ENCODE measurements at regions not wholly inside any gene's neighbourhood (a gene's known extent, or its start where the extent isn't known, plus 50 kb on each side); places are given as distances from the start of the nearest gene placed in this dataset.

DNA sequence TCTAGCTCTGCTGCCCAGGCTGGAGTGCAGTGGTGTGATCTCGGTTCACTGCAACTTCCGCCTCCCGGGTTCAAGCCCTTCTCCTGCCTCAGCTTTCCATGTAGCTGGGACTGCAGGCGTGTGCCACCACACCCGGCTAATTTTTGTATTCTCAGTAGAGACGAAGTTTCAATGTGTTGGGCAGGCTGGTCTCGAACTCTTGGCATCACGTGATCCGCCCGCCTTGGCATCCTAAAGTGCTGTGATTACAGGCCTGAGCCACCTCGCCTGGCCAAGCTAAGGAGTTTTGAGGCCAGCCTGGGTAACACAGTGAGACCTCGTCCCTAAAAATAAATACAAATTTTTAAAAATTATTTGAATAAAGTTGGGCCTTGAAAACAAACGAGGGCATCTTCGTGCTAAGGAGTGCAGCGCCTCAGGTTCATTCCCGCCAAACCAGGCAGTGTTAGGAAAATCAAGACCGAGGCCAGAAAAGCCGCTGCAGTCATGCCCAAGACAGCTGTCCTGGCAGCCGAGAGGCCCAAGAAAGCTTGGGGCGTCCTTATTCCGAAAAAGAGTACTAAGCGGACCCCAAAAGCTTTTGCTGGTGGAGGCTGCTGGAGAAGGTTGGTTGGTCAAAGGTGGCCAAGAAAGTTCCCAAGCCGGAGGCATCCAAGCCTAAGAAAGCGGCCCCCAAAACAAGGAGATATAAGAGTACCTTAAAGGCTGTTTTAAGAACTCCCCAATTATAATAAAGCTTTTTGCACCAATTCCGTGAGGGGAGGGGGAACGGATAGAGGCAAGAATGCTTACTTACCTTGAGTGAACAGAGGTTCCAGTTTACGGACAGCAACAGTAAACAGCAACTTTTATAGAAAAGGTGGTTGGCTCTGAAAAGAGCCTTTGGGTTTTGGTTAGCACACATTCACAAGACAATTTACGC is 109.0 kb downstream of the HFE start:
- TF ChIP-seq, protein P1, sequence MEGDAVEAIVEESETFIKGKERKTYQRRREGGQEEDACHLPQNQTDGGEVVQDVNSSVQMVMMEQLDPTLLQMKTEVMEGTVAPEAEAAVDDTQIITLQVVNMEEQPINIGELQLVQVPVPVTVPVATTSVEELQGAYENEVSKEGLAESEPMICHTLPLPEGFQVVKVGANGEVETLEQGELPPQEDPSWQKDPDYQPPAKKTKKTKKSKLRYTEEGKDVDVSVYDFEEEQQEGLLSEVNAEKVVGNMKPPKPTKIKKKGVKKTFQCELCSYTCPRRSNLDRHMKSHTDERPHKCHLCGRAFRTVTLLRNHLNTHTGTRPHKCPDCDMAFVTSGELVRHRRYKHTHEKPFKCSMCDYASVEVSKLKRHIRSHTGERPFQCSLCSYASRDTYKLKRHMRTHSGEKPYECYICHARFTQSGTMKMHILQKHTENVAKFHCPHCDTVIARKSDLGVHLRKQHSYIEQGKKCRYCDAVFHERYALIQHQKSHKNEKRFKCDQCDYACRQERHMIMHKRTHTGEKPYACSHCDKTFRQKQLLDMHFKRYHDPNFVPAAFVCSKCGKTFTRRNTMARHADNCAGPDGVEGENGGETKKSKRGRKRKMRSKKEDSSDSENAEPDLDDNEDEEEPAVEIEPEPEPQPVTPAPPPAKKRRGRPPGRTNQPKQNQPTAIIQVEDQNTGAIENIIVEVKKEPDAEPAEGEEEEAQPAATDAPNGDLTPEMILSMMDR (IDR thresholded peaks at IDR 0.05; ENCODE audit: extremely low read depth, insufficient read depth, missing control alignments): no peak
- DNase-seq (ENCODE audit: low spot score): no peak
- in situ Hi-C loops (cut with MboI; ENCODE audit: low pct_unique_long_range_greater_than_20kb, low sequenced_read_pairs, unreplicated experiment): loop anchor here (5.0 to 10.0 kb wide), 2 partner anchors 74 to 939 kb away; a partner anchor contains a TSS

DNA sequence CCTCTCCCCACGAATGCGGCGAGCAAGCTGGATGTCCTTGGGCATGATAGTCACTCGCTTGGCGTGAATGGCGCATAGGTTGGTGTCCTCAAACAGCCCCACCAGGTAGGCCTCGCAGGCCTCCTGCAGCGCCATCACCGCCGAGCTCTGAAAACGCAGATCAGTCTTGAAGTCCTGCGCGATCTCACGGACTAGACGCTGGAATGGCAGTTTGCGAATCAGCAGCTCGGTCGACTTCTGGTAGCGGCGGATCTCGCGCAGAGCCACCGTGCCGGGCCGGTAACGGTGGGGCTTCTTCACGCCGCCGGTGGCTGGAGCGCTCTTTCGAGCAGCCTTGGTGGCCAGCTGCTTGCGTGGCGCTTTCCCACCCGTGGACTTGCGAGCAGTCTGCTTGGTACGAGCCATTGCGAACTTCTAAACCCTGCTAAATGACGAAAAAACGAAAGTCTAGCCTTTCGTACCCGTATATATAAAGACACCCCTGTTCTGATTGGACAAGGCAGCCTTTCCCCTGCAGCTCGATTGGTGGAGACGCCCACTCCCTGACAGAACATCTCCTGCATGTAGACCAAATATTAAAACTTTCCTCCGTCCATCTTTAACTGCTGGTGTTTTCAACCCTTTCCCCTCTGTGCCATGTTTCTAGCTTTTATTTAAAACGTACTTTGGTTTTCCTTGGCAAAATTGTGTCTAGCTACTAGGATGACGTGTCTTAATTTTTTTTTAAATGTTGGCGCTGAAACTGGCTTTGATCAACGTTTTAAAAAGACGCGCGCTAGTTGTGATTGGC is 109.8 kb downstream of the HFE start:
- TF ChIP-seq, protein P1 (IDR thresholded peaks at IDR 0.05; ENCODE audit: extremely low read depth, insufficient read depth, missing control alignments): no peak
- DNase-seq (ENCODE audit: low spot score): peak; percentile 87
- in situ Hi-C loops (cut with MboI; ENCODE audit: low pct_unique_long_range_greater_than_20kb, low sequenced_read_pairs, unreplicated experiment): loop anchor here (5.0 to 10.0 kb wide), 2 partner anchors 75 to 938 kb away; a partner anchor contains a TSS

DNA sequence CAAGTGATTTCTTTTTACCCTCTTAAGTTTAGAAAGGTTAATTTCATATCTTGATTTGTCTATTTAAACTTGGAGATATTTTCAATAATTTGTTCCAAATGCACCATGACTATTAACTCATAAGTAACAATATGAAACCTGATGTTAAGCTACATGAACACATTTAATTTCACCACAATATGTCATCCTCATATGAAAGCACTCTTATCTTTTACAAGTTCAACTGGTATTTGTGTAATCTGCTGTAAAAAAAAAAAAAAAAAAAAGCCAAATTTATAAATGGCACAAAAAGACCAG is 110.4 kb downstream of the HFE start:
- no peak for DNase-seq (ENCODE audit: low spot score)
- TF ChIP-seq, protein P1 (IDR thresholded peaks at IDR 0.05; ENCODE audit: extremely low read depth, insufficient read depth, missing control alignments): no peak

DNA sequence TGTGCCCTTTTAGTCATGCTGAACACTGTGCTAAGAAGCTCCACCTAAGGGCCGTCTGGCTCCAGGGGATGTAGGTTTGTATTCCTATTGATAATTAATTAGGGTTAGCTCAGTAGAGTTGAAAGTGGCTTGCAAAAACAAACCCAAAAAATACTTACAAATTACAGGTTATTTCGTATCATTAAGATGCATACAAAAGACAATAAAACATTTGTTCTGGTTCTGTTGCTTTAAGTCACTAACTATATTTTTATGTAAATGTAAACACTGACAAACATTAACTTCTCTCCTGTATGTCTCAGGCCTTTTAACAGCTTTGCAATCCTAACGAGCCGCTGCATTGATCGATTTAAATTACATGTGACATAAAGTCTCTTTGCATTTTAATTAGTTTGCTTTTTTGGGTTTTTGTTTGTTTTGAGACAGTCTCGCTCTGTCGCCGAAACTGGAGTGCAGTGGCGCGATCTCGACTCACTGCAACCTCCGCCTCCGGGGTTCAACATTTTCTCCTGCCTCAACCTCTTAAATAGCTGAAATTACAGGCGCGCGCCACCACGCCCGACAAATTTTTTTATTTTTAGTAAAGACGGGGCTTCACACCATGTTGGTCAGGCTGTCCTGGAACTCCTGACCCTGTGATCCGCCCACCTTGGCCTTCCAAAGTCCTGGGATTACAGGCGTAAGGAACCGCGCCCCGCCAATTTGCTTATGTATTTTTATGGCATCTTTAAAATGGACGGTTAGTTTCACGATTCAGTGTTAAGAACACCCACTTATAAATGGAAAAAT is 110.9 kb downstream of the HFE start:
- in situ Hi-C loops (cut with MboI; ENCODE audit: low pct_unique_long_range_greater_than_20kb, low sequenced_read_pairs, unreplicated experiment): loop anchor here (5.0 to 10.0 kb wide), 2 partner anchors 76 to 937 kb away; a partner anchor contains a TSS
- no peak for DNase-seq (ENCODE audit: low spot score)
- TF ChIP-seq, protein P1 (IDR thresholded peaks at IDR 0.05; ENCODE audit: extremely low read depth, insufficient read depth, missing control alignments): no peak

More for the DNA sequence above, 110.4 kb downstream of the HFE start:
- in situ Hi-C loops (cut with MboI; ENCODE audit: low pct_unique_long_range_greater_than_20kb, low sequenced_read_pairs, unreplicated experiment): loop anchor here (5.0 to 10.0 kb wide), 2 partner anchors 75 to 937 kb away; a partner anchor contains a TSS

DNA sequence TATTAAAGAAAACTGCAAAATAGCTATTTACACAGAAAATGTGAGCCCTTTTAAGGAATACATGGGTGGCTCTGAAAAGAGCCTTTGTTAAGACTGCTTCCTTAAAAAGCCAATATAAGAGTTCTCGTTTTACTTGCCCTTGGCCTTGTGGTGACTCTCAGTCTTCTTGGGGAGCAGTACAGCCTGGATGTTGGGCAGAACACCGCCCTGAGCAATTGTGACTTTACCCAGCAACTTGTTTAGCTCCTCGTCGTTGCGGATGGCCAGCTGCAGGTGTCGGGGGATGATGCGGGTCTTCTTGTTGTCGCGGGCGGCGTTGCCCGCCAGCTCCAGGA is 111.5 kb downstream of the HFE start:
- in situ Hi-C loops (cut with MboI; ENCODE audit: low pct_unique_long_range_greater_than_20kb, low sequenced_read_pairs, unreplicated experiment): loop anchor here (5.0 to 10.0 kb wide), 2 partner anchors 76 to 936 kb away; a partner anchor contains a TSS
- TF ChIP-seq, protein P1 (IDR thresholded peaks at IDR 0.05; ENCODE audit: extremely low read depth, insufficient read depth, missing control alignments): no peak
- DNase-seq (ENCODE audit: low spot score): no peak

Data from GM13977 (cell line).